ENCODE measurements at regions not wholly inside any gene's neighbourhood (a gene's known extent, or its start where the extent isn't known, plus 50 kb on each side); places are given as distances from the start of the nearest gene placed in this dataset.

GRCh38 chr2:97355176-97355575 lies 234.5 kb downstream of the ANKRD36B start:
- TF ChIP-seq CTCF (conservative IDR thresholded peaks at IDR 0.05; ENCODE audit: low read depth, low read length): no peak
- no peak for TF ChIP-seq EZH2 (IDR thresholded peaks at IDR 0.05; ENCODE audit: borderline replicate concordance, low read depth, low read length, poor library complexity, severe bottlenecking)
- Histone ChIP-seq H3K9me3 (ENCODE audit: low read depth, low read length, poor library complexity, severe bottlenecking) (no peaks in the 10 kb centered on the region), H3K27ac (ENCODE audit: low read depth, low read length, poor library complexity, severe bottlenecking) (no peak overlapping the region), H3K27me3 (replicated peaks; ENCODE audit: insufficient read depth, low read depth, low read length, poor library complexity) (peaks cover 47% of the 10 kb centered on the region), H3K4me1 (ENCODE audit: insufficient read depth, low read length, poor library complexity, severe bottlenecking) (no peaks in the 10 kb centered on the region), H3K36me3 (ENCODE audit: insufficient read depth, low read length, poor library complexity, severe bottlenecking) (no peaks in the 10 kb centered on the region), H3K4me3 (ENCODE audit: low read depth, low read length, poor library complexity, severe bottlenecking) (no peak overlapping the region)
- ChIA-PET CTCF (interaction anchor here (0.7 kb wide), 1 partner anchor 462 kb away, joined by 3 read pairs; no protein-coding TSS in a partner anchor), POLR2A (ENCODE audit: low non-redundant PET) (no interaction called here)
- intact Hi-C loops (cut with micrococcal nuclease; ENCODE audit: unreplicated experiment): no loop called here
- no peak for DNase-seq (ENCODE audit: low spot score)
- no TSS peak for BruUV-seq (replicated peaks)

DNA sequence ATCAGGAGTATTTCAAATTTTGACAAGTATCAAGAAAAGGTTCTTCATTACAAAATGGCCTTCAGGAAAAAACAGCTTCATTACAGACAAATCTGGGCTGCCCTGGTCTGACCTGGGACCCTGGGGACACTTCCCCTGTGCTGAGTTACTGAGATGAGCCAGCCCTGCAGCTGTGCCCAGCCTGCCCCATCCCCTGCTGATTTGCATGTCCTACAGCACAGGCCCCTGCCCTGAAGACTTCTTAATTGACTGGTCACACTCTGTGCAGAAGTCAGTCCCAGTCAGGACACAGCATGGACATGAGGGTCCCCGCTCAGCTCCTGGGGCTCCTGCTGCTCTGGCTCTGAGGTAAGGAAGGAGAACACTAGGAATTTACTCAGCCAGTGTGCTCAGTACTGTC lies 235.1 kb downstream of the ANKRD36B start:
- H3K4me1 ChIP-seq (ENCODE audit: insufficient read depth, low read length, poor library complexity, severe bottlenecking): no peaks in the 10 kb centered on the region
- H3K36me3 ChIP-seq (ENCODE audit: insufficient read depth, low read length, poor library complexity, severe bottlenecking): no peaks in the 10 kb centered on the region
- TF ChIP-seq EZH2 (IDR thresholded peaks at IDR 0.05; ENCODE audit: borderline replicate concordance, low read depth, low read length, poor library complexity, severe bottlenecking): no peak
- no peak for TF ChIP-seq CTCF (conservative IDR thresholded peaks at IDR 0.05; ENCODE audit: low read depth, low read length)
- POLR2A ChIA-PET (ENCODE audit: low non-redundant PET): no interaction called here
- H3K4me3 ChIP-seq (ENCODE audit: low read depth, low read length, poor library complexity, severe bottlenecking): no peak overlapping the region
- DNase-seq (ENCODE audit: low spot score): no peak
- intact Hi-C loops (cut with micrococcal nuclease; ENCODE audit: unreplicated experiment): no loop called here
- no TSS peak for BruUV-seq (replicated peaks)
- H3K9me3 ChIP-seq (ENCODE audit: low read depth, low read length, poor library complexity, severe bottlenecking): no peaks in the 10 kb centered on the region
- no peak overlapping the region for H3K27ac ChIP-seq (ENCODE audit: low read depth, low read length, poor library complexity, severe bottlenecking)
- peaks cover 47% of the 10 kb centered on the region for H3K27me3 ChIP-seq (replicated peaks; ENCODE audit: insufficient read depth, low read depth, low read length, poor library complexity)
- CTCF ChIA-PET: no interaction called here

DNA sequence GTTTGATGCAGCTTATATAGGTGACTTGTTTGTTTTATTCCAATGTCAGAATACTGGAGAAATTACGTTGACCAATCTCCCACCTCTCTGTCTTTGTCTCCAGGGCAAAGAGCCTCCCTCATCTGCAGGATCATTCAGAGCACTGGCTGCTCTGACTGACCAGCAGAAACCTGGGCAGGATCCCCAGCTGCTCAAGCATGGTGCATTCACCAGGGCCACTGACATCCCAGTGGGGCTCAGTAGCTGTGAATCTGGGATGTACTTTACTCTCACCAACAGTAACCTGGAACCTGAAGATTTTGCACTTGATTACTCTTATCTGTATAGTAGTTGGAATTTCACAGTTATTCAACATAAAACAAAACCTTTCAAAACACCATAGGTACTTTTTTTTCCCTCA lies 235.9 kb downstream of the ANKRD36 start:
- TF ChIP-seq CTCF (conservative IDR thresholded peaks at IDR 0.05; ENCODE audit: low read depth, low read length) (no peak), EZH2 (IDR thresholded peaks at IDR 0.05; ENCODE audit: borderline replicate concordance, low read depth, low read length, poor library complexity, severe bottlenecking) (no peak)
- H3K27ac ChIP-seq (ENCODE audit: low read depth, low read length, poor library complexity, severe bottlenecking): no peak overlapping the region
- H3K4me3 ChIP-seq (ENCODE audit: low read depth, low read length, poor library complexity, severe bottlenecking): no peak overlapping the region
- intact Hi-C loops (cut with micrococcal nuclease; ENCODE audit: unreplicated experiment): no loop called here
- ChIA-PET CTCF (no interaction called here), POLR2A (ENCODE audit: low non-redundant PET) (no interaction called here)
- BruUV-seq (replicated peaks): no TSS peak
- peaks cover 16% of the 10 kb centered on the region for H3K27me3 ChIP-seq (replicated peaks; ENCODE audit: insufficient read depth, low read depth, low read length, poor library complexity)
- no peaks in the 10 kb centered on the region for H3K36me3 ChIP-seq (ENCODE audit: insufficient read depth, low read length, poor library complexity, severe bottlenecking)
- H3K9me3 ChIP-seq (ENCODE audit: low read depth, low read length, poor library complexity, severe bottlenecking): no peaks in the 10 kb centered on the region
- no peak for DNase-seq (ENCODE audit: low spot score)
- no peaks in the 10 kb centered on the region for H3K4me1 ChIP-seq (ENCODE audit: insufficient read depth, low read length, poor library complexity, severe bottlenecking)
